ENCODE measurements at regions not wholly inside any gene's neighbourhood (a gene's known extent, or its start where the extent isn't known, plus 50 kb on each side); places are given as distances from the start of the nearest gene placed in this dataset.

DNA sequence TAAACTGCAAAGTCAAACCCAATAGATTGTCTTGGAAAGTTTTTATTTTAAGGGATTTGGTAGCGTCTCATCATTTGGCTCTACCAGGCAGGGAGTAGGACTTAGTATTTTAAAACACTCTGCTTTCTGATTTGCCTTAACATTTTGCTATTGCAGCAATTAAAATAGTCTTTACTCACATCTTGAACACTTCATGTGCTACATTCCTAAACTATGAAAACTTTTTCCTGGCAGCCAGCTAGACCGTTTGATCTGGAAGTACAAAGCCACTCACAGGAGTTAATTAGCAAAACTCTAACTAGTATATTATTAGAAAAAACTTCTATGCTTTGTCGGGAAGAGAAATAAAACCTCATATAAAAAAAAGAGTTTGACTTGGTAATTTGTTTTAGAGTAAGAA lies 111.4 kb downstream of the TFPI2 start:
- H3K4me3 ChIP-seq (ENCODE audit: low read depth, low read length): no peak overlapping the region
- in situ Hi-C loops (cut with HindIII; ENCODE audit: low sequenced_read_pairs): no loop called here
- TF ChIP-seq, protein P1, sequence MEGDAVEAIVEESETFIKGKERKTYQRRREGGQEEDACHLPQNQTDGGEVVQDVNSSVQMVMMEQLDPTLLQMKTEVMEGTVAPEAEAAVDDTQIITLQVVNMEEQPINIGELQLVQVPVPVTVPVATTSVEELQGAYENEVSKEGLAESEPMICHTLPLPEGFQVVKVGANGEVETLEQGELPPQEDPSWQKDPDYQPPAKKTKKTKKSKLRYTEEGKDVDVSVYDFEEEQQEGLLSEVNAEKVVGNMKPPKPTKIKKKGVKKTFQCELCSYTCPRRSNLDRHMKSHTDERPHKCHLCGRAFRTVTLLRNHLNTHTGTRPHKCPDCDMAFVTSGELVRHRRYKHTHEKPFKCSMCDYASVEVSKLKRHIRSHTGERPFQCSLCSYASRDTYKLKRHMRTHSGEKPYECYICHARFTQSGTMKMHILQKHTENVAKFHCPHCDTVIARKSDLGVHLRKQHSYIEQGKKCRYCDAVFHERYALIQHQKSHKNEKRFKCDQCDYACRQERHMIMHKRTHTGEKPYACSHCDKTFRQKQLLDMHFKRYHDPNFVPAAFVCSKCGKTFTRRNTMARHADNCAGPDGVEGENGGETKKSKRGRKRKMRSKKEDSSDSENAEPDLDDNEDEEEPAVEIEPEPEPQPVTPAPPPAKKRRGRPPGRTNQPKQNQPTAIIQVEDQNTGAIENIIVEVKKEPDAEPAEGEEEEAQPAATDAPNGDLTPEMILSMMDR (IDR thresholded peaks at IDR 0.05; ENCODE audit: low read depth, low read length): no peak
- no peak for DNase-seq (ENCODE audit: low read depth, low spot score)

DNA sequence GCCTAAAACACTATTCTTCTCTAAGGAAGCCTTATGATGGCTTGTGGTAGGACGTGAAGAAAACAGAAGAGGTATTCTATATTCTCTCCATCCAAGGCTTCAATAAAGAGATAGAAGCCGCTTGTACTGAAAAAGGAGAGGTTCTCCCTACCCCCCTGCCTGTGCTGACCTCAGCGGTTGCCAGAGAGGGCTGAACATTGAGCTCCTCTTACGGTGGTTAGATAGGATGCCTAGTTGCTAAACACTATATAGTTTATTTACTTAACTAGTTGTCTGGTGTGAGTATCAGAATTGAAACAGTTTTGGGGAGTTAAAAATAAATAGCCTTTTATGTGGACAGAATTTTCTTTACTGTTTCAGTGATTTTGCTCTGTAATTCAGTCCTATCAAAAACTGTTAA lies 112.2 kb downstream of the TFPI2 start:
- TF ChIP-seq, protein P1 (IDR thresholded peaks at IDR 0.05; ENCODE audit: low read depth, low read length): no peak
- in situ Hi-C loops (cut with HindIII; ENCODE audit: low sequenced_read_pairs): no loop called here

DNA sequence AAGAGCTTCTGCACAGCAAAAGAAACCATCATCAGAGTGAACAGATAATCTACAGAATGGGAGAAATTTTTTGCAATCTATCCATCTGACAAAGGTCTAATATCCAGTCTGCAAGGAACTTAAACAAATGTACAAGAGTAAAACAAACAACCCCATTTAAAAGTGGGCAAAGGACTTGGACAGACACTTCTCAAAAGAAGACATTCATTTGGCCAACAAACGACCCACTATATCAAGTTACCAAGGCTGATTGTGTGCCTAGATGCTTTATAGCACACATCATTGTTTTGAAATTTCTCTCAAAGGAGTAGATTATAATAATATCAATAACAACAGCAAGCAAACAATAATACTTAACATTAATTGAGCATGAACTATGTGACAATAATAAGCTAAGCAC lies 117.1 kb downstream of the TFPI2 start:
- no peak for DNase-seq (ENCODE audit: low read depth, low spot score)
- in situ Hi-C loops (cut with HindIII; ENCODE audit: low sequenced_read_pairs): no loop called here
- no peak overlapping the region for H3K4me3 ChIP-seq (ENCODE audit: low read depth, low read length)
- TF ChIP-seq, protein P1 (IDR thresholded peaks at IDR 0.05; ENCODE audit: low read depth, low read length): no peak

More for the DNA sequence above, 112.2 kb downstream of the TFPI2 start:
- H3K4me3 ChIP-seq (ENCODE audit: low read depth, low read length): no peak overlapping the region
- DNase-seq (ENCODE audit: low read depth, low spot score): no peak

DNA sequence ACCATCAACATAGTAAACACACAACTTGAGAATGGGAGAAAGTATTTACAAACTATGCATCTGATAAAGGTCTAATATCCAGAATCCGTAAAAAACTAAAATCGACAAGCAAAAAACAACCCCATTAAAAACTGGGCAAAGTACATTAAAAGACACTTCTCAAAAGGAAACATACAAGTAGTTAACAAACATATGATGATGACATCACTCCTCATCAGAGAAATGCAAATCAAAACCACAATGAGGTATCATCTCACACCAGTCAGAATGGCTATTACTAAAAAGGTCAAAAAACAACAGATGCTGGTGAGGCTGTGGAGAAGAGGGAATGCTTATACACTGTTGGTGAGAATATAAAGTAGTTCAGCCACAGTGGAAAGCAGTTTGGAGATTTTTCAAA lies 125.1 kb downstream of the TFPI2 start:
- no peak for DNase-seq (ENCODE audit: low read depth, low spot score)
- H3K4me3 ChIP-seq (ENCODE audit: low read depth, low read length): no peak overlapping the region
- TF ChIP-seq, protein P1 (IDR thresholded peaks at IDR 0.05; ENCODE audit: low read depth, low read length): no peak
- in situ Hi-C loops (cut with HindIII; ENCODE audit: low sequenced_read_pairs): no loop called here

DNA sequence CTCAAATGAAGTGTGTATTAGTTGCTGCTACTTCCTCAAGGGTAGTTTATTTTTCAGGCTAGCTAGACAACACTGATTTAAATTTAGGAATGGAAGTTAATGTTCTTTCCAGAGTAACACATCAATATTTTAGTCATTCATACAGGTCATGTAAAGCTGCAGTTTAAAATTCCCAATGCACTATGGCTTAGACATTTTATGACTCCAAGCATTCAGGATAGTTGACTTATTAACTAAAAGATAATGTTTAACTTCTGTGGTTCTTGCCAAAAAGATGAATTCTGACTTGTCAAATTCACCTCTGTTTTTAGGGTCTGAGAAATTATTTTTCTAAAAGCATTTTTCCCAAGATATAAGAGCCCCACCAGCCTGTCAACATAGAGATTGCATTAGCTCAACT lies 131.9 kb downstream of the TFPI2 start:
- TF ChIP-seq, protein P1 (IDR thresholded peaks at IDR 0.05; ENCODE audit: low read depth, low read length): no peak
- H3K4me3 ChIP-seq (ENCODE audit: low read depth, low read length): no peak overlapping the region
- in situ Hi-C loops (cut with HindIII; ENCODE audit: low sequenced_read_pairs): no loop called here
- no peak for DNase-seq (ENCODE audit: low read depth, low spot score)

DNA sequence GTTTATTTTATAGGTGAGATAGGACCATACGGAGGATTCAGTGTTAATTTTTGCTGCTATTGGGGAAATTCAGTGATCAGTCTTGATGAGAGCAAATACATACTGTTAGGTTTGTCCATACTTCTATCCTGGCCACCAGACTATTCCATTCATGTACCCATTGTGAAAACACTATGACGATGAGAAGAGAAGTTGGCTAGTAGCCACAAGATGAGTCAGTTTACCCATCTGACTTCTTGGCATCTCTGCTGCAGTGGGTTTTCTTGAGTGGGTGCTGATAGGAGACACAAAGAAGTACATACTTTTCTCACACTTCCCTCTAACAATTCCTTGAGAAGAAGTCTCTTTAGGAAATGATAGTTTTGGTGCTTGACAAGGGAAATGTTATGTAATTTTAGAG lies 133.1 kb downstream of the TFPI2 start:
- in situ Hi-C loops (cut with HindIII; ENCODE audit: low sequenced_read_pairs): no loop called here
- no peak overlapping the region for H3K4me3 ChIP-seq (ENCODE audit: low read depth, low read length)
- DNase-seq (ENCODE audit: low read depth, low spot score): peak; percentile 5
- TF ChIP-seq, protein P1 (IDR thresholded peaks at IDR 0.05; ENCODE audit: low read depth, low read length): no peak

DNA sequence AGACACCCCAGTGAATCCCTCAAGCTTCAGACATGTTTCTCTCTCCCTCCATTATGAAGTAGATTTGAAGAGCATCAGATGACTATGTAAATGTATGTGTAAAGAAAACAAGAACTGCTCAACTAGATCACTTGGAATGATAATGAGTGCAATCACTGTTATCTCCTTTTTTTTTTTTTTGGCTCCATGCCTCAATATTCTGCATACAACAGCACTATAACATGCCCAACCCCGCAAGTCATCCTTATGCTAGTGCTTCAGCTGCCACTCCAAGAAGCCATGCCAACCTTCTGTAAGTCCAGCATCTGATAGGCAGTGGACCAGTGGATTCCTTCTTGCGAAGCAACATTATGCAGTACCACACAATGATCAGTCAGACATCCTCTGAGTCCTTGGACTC lies 133.7 kb downstream of the TFPI2 start:
- TF ChIP-seq, protein P1 (IDR thresholded peaks at IDR 0.05; ENCODE audit: low read depth, low read length): no peak
- no peak for DNase-seq (ENCODE audit: low read depth, low spot score)
- in situ Hi-C loops (cut with HindIII; ENCODE audit: low sequenced_read_pairs): no loop called here
- no peak overlapping the region for H3K4me3 ChIP-seq (ENCODE audit: low read depth, low read length)

Data from astrocyte of the spinal cord (primary cell).